Tibial nerve (tissue), 4 donors: ENCODE measurements at regions not wholly inside any gene's neighbourhood (a gene's known extent, or its start where the extent isn't known, plus 50 kb on each side); places are given as distances from the start of the nearest gene placed in this dataset.

Source experiments
- DNase-seq, 2 donors: peaks; one replicate each; pipeline ENCODE4 v3.0.0-alpha.2; 2019; ENCODE audit warnings: low spot score in 2 of 2
- H3K27ac ChIP-seq, 4 donors: fragments of 200-600 bp; sonication (generic) in 3 of 4; one replicate each; pipeline ENCODE4 v1.5.1; 2017 to 2019; ENCODE audit warnings: mild to moderate bottlenecking in 1 of 4
- H3K27me3 ChIP-seq, 2 donors: fragments of 200-600 bp; sonication (generic) in 1 of 2; one replicate each; pipeline versions ENCODE4 v1.5.1 to v1.6.0; 2017 to 2019
- H3K36me3 ChIP-seq, 3 donors: fragments of 200-600 bp; sonication (generic); one replicate each; pipeline ENCODE4 v1.5.1; 2018 to 2019
- H3K4me1 ChIP-seq, 4 donors: fragments of 200-600 bp; sonication (generic) in 3 of 4; one replicate each; pipeline ENCODE4 v1.5.1; 2017 to 2019
- H3K4me3 ChIP-seq, 4 donors: fragments of 200-600 bp; sonication (generic) in 3 of 4; one replicate each; pipeline ENCODE4 v1.5.1; 2017 to 2019; ENCODE audit warnings: mild to moderate bottlenecking in 1 of 4, moderate library complexity in 1 of 4
- H3K9me3 ChIP-seq, 4 donors: fragments of 200-600 bp; sonication (generic) in 3 of 4; one replicate each; pipeline ENCODE4 v1.5.1; 2017 to 2019
- CTCF ChIP-seq, 5 experiments: fragments of 200-600 bp in 3 of 5; fragments of 450-650 bp in 2 of 5; sonication (generic) in 3 of 5; IDR thresholded peaks; one replicate each; pipeline ENCODE4 v1.5.1; 2016 to 2019; ENCODE audit warnings: antibody characterized with exemption in 5 of 5, mild to moderate bottlenecking in 3 of 5, moderate library complexity in 2 of 5
- EP300 ChIP-seq, 2 donors: sonication (generic); formaldehyde crosslinking; IDR thresholded peaks; one replicate each; pipeline ENCODE4 v1.6.1; 2017; ENCODE audit warnings: antibody characterized with exemption in 2 of 2, mild to moderate bottlenecking in 1 of 2
- POLR2A ChIP-seq, 2 donors: fragments of 450-650 bp; IDR thresholded peaks; one replicate each; pipeline ENCODE4 v1.6.1; 2017; ENCODE audit warnings: antibody characterized with exemption in 2 of 2, mild to moderate bottlenecking in 2 of 2, moderate library complexity in 2 of 2
- WGBS, 2 donors: methylation state at CpG; one replicate each; pipeline ENCODE4 v1.1.5; 2018; 5-methylcytosine and 5-hydroxymethylcytosine counted together

GRCh38 chr11:38510041-38510440, 1912.0 kb upstream of the RAG2 start:
- Histone ChIP-seq H3K36me3 (no peaks in the 10 kb centered on the region), H3K4me1 (no peaks in the 10 kb centered on the region), H3K27me3 (no peaks in the 10 kb centered on the region), H3K9me3 (peaks cover 0 to 4% (median 0%) of the 10 kb centered on the region in 4 donors), H3K4me3 (no peak overlapping the region), H3K27ac (no peak overlapping the region)
- no peak for TF ChIP-seq EP300 (IDR thresholded peaks at IDR 0.05)
- no peak for TF ChIP-seq POLR2A (IDR thresholded peaks at IDR 0.05)
- no peak for TF ChIP-seq CTCF (IDR thresholded peaks at IDR 0.05)
- no peak for DNase-seq
- 36 to 43% methylated on average over 2 of the region's 2 CpGs for WGBS, 2 donors

GRCh38 chr11:38503876-38504275, 1905.8 kb upstream of the RAG2 start:
- 93 to 96% methylated on average over 14 of the region's 14 CpGs for WGBS, 2 donors

GRCh38 chr11:38498721-38499120, 1900.7 kb upstream of the RAG2 start:
- H3K4me1 ChIP-seq = no peaks in the 10 kb centered on the region
- 83 to 86% methylated on average over 6 of the region's 6 CpGs for WGBS, 2 donors

More at GRCh38 chr11:38503876-38504275, 1905.8 kb upstream of the RAG2 start:
- no peak for DNase-seq
- H3K27ac ChIP-seq = no peak overlapping the region
- TF ChIP-seq CTCF (IDR thresholded peaks at IDR 0.05) (no peak), POLR2A (IDR thresholded peaks at IDR 0.05) (no peak), EP300 (IDR thresholded peaks at IDR 0.05) (no peak)
- H3K27me3 ChIP-seq = no peaks in the 10 kb centered on the region
- no peaks in the 10 kb centered on the region for H3K36me3 ChIP-seq
- no peaks in the 10 kb centered on the region for H3K4me1 ChIP-seq
- H3K9me3 ChIP-seq = no peaks in the 10 kb centered on the region
- no peak overlapping the region for H3K4me3 ChIP-seq

GRCh38 chr11:38491986-38492385, 1894.0 kb upstream of the RAG2 start:
- no peak for DNase-seq
- Histone ChIP-seq H3K4me1 (no peaks in the 10 kb centered on the region), H3K27ac (no peak overlapping the region), H3K9me3 (no peaks in the 10 kb centered on the region), H3K4me3 (no peak overlapping the region), H3K27me3 (no peaks in the 10 kb centered on the region), H3K36me3 (no peaks in the 10 kb centered on the region)
- WGBS, 2 donors = 90 to 94% methylated on average over 2 of the region's 2 CpGs
- TF ChIP-seq CTCF (IDR thresholded peaks at IDR 0.05) (no peak), POLR2A (IDR thresholded peaks at IDR 0.05) (no peak), EP300 (IDR thresholded peaks at IDR 0.05) (no peak)

More at GRCh38 chr11:38498721-38499120, 1900.7 kb upstream of the RAG2 start:
- no peak for DNase-seq
- Histone ChIP-seq H3K9me3 (no peaks in the 10 kb centered on the region), H3K36me3 (no peaks in the 10 kb centered on the region), H3K27me3 (no peaks in the 10 kb centered on the region), H3K27ac (no peak overlapping the region), H3K4me3 (no peak overlapping the region)
- TF ChIP-seq CTCF (IDR thresholded peaks at IDR 0.05) = no peak
- no peak for TF ChIP-seq EP300 (IDR thresholded peaks at IDR 0.05)
- TF ChIP-seq POLR2A (IDR thresholded peaks at IDR 0.05) = no peak

GRCh38 chr11:38481391-38481790, 1883.4 kb upstream of the RAG2 start:
- no peaks in the 10 kb centered on the region for H3K27me3 ChIP-seq
- H3K36me3 ChIP-seq = no peaks in the 10 kb centered on the region
- no peaks in the 10 kb centered on the region for H3K9me3 ChIP-seq
- TF ChIP-seq CTCF (IDR thresholded peaks at IDR 0.05) = no peak
- no peak for TF ChIP-seq EP300 (IDR thresholded peaks at IDR 0.05)
- no peak for TF ChIP-seq POLR2A (IDR thresholded peaks at IDR 0.05)
- H3K4me1 ChIP-seq = no peaks in the 10 kb centered on the region
- H3K27ac ChIP-seq = no peak overlapping the region
- no peak overlapping the region for H3K4me3 ChIP-seq
- 95 to 96% methylated on average over 12 of the region's 12 CpGs for WGBS, 2 donors
- DNase-seq = no peak
